ENCODE measurements at regions not wholly inside any gene's neighbourhood (a gene's known extent, or its start where the extent isn't known, plus 50 kb on each side); places are given as distances from the start of the nearest gene placed in this dataset.

- TF ChIP-seq CTCF (IDR thresholded peaks at IDR 0.05) (no peak), EP300 (IDR thresholded peaks at IDR 0.05) (no peak), POLR2AphosphoS5 (IDR thresholded peaks at IDR 0.05) (no peak)
Measured at GRCh38 chr7:68266004-68266579, 1269.5 kb downstream of the TYW1 start.

Measured in esophagus muscularis mucosa (tissue), 4 donors.